AG20443 (cell line): ENCODE measurements at regions not wholly inside any gene's neighbourhood (a gene's known extent, or its start where the extent isn't known, plus 50 kb on each side); places are given as distances from the start of the nearest gene placed in this dataset.
"Not testable (repeated sequence)": the region's sequence is repeated elsewhere in the genome, so short reads cannot be mapped to it uniquely, and the experiment has no call there.

ENCODE experiments used
- DNase-seq: peaks from one replicate; pipeline ENCODE4 v3.0.0; 2012; ENCODE audit warnings: low spot score, mixed read lengths

DNA sequence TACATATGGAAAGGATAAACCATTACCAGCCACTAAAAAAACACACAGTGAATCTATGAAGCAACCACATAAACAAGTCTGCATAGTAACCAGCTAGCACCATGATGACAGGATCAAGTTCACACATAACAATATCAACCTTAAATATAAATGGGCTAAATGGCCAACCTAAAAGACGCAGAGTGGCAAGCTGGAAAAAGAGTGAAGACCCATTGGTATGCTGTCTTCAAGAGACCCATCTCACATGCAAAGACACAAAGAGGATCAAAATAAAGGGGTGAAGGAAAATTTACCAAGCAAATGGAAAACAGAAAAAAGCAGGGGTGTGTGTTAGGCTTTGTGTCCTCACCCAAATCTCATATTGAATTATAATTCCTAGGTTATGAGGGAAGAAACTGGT, 909.2 kb downstream of the EPHA7 start:
- no peak for DNase-seq

DNA sequence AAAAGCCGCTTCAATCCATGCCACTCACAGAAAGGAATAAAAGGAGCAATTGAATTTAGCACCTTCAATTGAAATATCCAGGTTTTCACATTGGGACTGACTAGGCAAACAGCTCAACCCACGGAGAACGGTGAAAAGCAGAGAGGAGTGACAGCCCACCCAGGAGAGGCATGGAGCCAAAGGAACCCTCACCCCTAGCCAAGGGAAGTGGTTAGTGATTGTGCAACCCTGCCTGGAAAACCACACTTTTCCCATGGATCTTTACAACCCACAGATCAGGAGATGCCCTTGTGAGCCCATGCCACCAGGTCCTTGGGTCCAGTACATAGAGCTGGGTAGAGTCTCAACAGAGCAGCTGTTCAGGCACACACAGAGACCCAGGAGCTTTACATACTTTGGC, 911.8 kb downstream of the EPHA7 start:
- DNase-seq: no peak

DNA sequence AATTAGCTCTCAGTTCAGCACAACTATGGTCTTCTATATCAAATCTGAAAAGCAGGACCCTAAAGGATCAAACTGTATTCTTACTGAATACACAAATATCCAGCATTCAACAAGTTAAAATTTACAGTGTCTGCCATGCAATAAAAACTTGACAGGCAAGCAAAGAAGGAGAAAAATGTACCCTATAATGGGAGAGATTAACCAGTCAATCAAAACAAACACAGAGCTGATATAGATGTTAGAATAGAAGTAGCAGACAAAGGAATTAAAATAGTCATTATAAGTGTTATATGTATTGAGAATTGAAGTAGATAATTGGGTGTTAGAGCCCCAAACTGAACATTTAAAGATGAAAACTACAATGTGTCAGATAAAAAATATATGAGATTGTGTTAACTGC, 914.9 kb downstream of the EPHA7 start:
- no peak for DNase-seq

DNA sequence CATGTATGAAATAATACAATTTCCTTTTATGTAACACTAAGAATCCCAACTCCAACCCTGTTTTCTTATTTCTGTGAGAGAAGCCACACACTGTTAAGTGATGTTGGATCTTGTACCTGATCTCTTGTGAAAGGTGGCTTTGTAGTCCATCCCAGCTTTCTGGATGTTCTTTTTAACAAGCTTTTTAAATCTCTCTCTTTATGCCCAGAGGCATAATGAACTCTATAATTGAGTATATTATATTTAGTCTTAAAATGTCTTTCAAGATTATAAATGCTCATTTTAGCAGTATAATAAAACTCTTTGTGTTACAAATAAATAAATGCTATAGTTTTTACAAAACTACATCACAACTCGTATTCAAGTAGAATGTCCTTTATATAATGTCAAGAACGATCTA, 922.1 kb downstream of the EPHA7 start:
- no peak for DNase-seq

DNA sequence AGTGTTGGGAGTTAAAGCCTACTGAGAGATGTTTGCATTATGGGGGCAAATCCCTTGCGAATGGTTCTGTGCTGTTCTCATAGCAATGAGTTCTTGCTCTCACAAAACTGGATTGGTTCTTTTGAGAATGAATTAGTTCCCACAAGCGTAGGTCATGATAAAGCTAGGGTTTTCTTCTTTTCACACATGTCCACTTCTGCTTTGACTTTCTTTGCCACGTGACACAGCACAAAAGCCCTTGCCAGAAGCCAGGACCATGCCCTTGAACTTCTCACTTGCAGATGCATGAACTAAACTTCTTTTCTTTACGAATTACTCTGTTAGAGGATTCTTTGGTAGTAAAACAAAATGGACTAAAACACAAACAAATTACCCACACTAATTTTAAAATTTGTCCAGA, 922.8 kb downstream of the EPHA7 start:
- no peak for DNase-seq

DNA sequence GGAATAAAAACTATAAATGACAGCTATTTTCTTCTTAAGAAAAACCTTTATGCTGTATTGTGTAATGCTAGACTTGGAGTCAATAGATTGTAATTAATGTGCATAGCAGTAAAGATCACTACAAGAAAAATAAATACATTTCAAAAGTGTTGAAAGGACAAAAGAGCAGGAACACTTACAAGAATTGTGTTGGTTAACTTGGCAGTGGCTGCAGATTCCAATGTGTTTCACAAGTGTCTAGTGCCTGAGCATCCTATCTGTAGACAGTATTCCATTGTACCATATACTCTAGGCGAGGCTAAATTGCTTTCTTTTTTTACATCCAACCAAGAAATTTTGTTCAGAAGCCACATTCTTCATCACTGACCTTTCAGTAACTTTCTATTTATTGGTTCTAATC, 924.1 kb downstream of the EPHA7 start:
- DNase-seq: no peak

DNA sequence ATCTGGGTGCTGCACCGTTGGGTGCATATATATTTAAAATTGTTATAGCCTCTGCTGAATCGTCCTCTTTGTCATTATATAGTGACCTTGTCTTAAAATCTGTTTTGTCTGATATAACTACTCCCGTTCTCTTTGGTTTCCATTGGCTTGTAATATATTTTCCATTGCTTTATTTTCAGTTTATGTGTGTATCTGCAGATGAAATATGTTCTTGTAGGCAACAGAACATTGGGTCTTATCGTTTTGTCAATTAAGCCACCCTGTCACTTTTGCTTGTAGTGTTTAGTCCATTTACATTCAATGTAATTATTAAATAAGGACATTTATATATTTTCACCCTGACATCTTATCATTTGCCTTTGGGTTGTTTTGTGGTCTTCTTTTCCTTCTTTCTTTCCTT, 933.9 kb downstream of the EPHA7 start:
- DNase-seq: no peak

DNA sequence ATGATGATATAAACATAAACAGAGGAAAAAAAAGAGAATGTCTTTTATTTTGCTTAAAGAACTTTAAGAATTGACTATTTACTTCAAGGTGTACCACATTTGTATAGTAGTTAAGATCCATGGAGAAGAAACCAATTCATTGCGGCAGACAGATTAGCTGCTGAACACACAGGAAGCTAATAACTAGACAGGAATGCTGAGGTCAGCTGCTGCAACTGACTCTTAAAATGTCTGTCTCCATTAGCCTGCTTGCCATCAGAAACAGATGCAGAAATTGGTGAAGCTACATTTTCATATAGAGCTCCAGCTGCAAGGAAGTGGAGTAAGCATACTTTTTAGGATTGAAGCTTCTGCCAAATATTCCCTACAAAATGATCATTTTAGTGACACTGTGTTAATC, 939.5 kb downstream of the EPHA7 start:
- DNase-seq: no peak

DNA sequence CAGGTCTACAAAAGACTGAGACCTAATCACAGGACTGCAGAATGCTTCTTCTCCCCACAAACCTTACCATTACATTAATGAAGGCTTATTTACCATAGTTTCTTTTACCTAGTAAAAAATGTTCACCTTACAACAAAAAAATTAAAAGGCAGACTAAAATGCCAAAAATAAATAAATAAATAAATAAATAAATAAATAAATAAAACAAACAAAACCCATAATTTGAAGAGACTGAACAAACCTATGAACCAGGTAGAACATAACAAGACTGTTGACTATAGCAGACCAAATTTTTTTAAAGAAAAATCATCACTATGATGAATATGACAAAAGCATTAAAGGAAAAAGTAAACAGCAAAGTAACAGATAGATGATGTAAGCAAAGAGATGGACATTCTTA, 946.3 kb downstream of the EPHA7 start:
- no peak for DNase-seq

DNA sequence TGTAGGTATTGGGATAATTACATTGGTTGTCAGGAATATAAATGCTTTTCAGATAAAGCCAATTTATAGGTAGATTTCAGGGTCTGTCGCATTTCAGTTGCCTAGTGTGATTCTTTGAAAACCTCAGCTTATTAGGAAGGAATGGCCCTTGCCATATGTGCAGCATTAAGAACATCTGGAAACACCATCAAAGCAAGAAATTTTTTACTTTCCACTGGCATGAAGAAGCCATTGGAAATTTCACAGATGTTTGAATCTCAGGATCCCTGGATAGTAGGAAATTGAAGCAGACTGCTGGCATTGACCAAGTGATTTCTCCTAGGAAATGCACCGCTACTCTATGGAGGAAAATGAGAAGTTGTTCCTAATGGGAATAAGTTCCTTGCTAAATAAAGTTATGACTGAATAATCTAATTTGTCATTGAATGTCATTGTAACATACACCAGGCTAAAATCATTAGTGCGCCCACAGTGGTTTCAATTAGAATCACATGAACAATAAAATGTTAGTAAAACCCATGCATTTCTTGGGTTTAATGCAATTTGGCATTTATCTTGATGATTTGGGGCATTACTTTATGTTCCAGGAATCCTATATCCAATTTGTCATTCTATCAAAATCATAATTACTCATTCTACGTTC, 950.1 kb downstream of the EPHA7 start:
- DNase-seq: no peak

DNA sequence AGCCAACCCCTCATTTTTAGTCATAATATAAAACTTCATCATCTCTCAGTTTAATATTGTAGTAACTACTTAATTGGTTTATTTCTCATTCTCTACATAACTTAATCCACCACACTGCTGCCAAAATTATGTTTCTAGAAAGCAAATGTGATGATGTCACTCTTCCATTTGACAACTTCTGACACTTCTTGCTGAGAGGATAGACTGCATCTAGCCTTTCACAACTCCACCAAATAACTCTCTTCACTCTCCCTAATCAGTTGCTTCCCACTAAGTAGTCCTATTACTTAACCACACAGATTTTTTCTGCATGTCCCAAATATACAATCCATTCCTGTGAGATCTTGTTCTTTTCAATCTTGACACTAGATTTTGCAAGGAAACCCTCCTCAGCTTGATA, 951.3 kb downstream of the EPHA7 start:
- no peak for DNase-seq

DNA sequence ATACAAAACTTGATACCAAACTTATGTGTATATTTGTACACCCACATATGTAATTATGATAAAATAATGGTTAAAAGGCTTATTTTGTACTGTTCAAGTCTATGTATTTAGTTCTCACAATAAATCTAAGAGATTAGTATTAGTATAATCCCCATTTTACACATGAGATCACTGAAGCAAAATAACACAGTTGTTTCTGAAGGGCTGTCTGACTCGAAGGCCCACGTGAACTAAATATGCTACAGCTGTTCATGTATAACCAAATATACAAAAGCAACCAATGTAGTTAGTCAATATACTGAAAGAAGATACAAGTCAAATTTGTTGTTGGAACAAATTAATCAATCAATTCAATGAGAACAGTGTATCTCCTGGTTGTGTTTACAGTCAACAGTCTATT, 959.2 kb downstream of the EPHA7 start:
- no peak for DNase-seq

DNA sequence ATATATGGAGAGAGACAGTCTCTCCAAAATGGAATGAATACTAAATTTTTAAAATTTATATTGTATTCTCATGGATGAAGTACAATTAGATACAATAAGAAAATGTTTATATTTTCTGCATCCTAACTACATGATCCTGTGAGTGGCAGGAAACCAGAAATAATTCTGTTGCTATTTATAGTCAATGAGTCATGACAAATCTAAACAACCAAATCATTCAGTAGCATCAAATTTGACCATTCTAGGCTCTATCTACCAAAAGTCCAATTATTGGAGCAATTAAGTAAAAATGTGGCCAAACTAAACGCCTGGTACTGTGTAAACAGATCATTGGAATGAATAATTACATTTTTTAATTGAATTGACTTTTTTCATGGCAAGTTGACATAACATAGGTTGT, 959.8 kb downstream of the EPHA7 start:
- DNase-seq: no peak

DNA sequence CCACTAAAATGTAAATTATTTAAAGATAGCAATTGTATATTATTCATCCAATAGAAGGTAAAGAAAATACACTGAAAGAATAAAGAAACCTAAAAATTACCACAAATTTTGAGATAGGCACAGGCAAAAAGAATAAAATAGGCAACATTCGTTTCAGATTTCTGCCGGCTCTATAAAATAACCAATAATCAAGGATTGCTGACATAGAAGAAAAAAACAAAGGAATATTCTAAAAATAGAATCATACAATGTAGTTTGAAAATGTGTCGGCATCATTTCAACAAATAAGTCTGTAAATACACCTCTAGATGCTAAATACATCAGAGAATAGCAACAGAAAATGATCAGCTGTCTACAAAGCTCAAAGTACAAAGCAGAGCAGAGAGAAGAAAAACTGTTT, 973.3 kb downstream of the EPHA7 start:
- DNase-seq: no peak

DNA sequence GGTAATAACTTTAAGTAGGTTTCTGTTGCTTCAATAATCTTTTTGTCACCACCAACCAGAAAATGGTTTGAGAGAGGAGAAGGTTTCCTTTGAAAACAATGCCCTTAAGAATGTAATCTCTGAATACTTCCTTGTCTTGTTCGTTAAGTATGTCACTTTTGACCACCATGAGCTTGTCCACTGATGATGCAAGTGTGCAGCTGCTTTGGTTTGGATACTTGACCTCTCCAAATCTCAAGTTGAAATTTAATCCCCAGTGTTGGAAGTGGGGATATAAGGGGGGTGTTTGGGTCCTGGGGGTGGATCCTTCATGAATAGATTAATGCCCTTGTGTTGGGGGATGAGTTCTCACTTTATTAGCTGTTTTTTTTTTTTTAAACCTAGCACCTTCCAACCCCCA, 985.4 kb downstream of the EPHA7 start:
- no peak for DNase-seq

DNA sequence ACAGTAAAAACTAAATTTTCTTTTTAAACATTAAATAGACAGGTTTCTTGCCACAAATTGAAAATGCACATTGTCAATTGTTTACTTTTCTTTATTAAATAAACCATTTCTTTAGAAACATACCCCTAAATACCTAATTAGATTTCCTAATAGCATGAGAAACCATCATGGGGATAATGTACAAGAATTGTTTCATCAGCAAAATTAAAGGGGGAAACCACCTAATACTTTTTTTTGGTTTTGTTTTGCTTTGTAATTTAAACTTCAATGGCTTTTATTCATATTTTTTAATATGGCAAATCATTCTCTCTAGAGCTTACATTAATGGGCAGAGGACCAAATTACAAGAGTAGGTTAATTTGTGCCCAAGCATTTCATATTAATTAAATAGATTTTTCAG, 987.9 kb downstream of the EPHA7 start:
- no peak for DNase-seq

DNA sequence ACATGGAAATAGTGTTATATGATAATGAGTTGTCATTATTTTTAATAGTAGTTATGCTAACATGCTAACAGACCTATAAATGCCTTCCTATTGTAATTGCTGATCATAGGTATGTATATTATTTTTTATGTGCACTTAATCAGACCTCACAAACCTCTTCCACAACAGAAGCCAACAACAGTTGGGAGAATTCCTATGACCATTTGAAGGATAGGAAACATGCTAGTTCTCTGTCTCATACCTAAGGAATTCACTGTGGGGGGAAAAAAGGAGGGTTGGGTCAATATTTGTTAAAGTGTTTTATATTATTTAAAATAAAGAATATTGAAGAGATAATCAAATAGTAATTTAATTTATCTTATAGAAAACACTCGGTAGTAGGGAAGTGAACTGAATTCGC, 990.9 kb downstream of the EPHA7 start:
- DNase-seq: no peak

DNA sequence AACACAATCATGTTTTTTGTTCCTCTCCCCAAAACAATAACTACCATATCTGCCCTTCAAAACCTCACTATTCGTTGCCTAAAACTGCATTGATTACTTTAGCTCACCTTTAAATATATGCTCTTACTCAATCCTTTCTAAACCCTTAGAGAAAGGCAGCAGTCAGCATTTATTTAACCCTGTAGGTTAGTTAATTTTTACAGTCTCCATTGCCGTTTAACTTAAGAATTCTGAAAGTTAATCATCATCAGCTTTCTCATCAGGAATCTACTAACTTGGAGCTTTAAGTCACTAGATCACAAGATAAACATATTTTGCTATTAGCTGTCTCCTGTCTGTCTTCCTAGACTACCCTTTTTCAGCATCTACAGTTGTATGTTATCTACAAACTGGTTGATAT, 991.9 kb downstream of the EPHA7 start:
- DNase-seq: no peak

DNA sequence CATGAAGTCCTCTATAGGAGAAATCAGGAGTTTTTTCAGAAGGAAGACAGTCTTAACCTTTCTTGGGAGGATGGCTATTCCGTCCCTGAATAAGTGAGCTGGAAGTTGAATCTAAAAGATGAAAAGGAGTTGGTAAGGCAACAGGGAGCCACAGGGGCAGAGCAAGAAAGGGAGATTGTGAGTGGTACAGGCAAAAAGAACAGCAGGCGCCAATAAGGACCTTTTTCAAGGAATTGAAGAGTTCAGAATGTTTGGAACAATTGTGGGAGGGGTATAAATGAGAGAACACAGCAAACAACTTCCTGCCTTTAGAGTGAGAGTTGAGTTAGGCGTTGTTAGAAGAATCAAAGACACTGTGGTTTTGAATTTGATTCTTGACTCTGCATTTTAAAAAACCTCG, 1003.7 kb downstream of the EPHA7 start:
- no peak for DNase-seq

DNA sequence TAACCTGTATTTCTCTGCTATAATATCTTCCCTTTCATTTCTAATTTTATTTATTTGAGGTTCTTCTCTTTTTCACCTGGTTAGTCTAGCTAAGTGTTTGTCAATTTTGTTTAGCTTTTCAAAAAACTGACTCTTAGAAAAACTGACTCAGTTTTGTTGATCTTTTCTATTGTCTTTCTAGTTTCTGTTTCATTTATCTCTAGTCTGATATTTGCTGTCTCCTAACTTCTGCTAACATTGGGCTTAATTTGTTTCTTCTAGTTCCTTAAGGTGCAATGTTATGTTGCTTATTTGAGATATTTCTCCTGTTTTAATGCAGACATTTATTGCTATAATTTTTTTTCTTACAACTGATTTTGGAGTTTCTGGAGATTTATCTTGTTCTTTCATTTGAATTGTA, 1011.0 kb downstream of the EPHA7 start:
- DNase-seq: no peak

DNA sequence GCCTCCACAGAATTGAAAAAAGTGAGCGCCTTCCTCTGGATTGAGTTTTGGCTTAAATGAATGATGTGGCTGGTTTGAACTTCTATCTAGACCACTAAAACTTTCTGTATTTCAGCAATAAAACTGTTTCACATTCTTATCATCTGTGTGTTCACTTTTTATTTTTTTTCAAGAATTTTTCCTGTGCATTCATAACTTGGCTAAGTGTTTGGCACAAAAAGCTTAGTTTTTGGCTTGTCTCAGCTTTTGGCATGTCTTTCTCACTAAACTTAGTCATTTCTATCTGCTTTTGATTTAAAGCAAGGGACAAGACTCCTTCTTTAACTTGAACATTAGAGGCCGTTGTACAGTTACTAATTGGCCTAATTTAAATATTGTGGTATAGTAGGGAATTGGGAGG, 1015.1 kb downstream of the EPHA7 start:
- no peak for DNase-seq

DNA sequence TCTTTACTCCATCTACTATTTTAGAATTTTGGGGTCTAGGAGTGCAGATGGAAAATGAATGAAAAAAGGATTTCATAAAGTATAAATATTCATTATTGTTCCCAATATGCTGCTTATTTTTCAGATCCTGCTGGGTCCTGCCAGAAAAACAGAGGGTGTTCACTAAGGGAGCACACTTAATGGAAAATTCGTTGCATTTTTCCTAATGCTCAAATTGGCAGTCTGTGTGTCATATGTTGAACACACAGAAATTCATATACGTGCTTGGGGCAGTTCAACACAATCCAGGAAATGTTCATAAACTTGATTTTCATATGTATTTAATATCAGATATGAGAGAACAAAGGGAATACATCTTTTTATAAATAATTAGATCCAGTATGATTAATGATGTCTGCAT, 1019.4 kb downstream of the EPHA7 start:
- no peak for DNase-seq

DNA sequence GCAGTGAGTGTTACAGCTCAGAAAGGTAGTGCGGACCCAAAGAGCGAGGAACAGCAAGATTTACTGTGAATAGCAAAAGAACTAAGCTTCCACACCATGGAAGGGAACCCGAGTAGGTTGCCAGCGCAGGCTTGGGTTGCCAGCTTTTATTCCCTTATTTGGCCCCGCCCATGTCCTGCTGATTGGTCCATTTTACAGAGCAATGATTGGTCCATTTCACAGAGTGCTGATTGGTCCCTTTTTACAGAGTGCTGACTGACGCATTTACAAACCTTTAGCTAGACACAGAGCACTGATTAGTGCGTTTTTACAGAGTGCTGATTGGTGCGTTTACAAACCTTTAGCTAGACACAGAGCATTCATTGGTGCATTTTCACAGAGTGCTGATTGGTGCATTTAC, 1030.7 kb downstream of the EPHA7 start:
- not testable (repeated sequence) for DNase-seq

DNA sequence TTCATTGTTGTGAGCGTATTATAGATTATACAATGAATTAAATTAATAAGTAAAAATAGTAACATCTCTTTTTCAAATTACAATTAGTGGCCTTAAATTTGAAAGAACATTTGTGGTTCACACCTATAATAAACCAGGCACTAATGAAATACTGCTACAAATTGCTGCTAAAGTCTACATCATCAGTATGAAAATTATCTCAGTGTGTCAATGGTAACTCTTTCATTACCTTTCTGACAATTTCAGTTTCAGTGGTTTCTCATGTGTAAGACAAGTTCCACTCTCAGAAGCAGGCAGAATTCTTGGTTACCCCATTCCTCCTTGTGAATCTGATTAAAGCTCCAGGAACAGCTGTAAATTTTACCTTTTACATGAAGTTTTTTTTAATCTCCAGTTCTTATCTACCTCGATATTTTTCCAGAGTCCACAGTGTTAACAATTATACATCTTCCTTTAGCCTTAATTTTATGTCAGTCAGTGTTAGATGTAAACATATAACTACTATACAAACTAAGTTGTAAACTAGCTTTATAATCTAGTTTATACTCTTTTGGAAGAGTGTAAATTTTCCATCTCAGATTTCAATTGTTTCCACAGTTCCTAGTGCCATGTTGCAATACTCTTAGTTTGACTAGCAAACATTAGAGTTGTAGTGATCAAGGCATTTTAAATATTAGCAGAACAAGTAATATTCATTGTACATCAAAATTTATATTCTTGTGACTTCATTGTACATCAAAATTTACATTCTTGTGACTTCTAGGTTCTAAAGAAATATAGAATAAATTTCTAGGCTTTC, 1038.4 kb downstream of the EPHA7 start:
- DNase-seq: no peak
